AG04450 (cell line): ENCODE measurements at regions not wholly inside any gene's neighbourhood (a gene's known extent, or its start where the extent isn't known, plus 50 kb on each side); places are given as distances from the start of the nearest gene placed in this dataset.
A peak's percentile ranks its signal among the peaks of the same experiment; 100 is the strongest.

Experiments
- CTCF ChIA-PET: fragments of 300-600, 350-600 bp; formaldehyde crosslinking; extraction: SDS; loops from one replicate; lab custom pipeline; 2022; ENCODE audit warnings: antibody characterized with exemption, inconsistent platforms; lab: Charles Lee
- POLR2A ChIA-PET: fragments of 350-600 bp; formaldehyde crosslinking; extraction: SDS; loops from one replicate; lab custom pipeline; 2021; ENCODE audit warnings: antibody characterized with exemption, inconsistent platforms; lab: Yijun Ruan, JAX
- DNase-seq: peaks from one replicate; pipeline ENCODE4 v3.0.0-alpha.2; 2011; ENCODE audit warnings: low read depth, low spot score
- H3K27ac ChIP-seq: one replicate; pipeline ENCODE4 v1.5.1; 2012; ENCODE audit warnings: low read depth, low read length, control low read depth
- H3K27me3 ChIP-seq: one replicate; pipeline ENCODE4 v1.6.0; 2012; ENCODE audit warnings: low read length; ENCODE audit not compliant: control insufficient read depth, insufficient read depth
- H3K4me3 ChIP-seq: 2 replicates; pipeline ENCODE4 v1.5.1; 2011; ENCODE audit warnings: mild to moderate bottlenecking, low read depth, low read length, control low read depth
- H3K9me3 ChIP-seq: 2 replicates; pipeline ENCODE4 v1.5.1; 2012; ENCODE audit warnings: low read length; ENCODE audit not compliant: control insufficient read depth, insufficient read depth
- TF ChIP-seq, protein P1 (sequence below): IDR thresholded peaks from 2 replicates; pipeline ENCODE4 v1.5.1; 2011; ENCODE audit warnings: low read depth, low read length, control low read depth, inconsistent platforms

DNA sequence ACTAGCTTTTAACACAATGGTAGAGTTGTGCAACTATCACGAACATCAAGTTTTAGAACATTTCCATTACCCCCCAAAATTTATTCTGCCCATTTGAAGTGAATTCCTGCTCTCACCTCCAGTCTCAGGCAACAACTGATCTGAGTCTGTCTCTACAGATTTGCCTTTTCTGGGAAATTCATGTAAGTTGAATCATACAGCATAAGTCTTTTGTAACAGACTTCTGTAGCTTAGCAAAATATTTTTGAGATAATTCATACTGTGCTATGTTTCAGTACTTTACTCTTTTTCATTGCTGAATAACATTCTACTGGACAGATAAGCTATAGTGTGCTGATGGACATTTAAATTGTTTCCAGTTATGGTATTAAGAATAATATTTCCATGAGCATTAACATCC, 447.3 kb upstream of the GJE1 start:
- POLR2A ChIA-PET, result no interaction called here
- Histone ChIP-seq H3K9me3 (no peaks in the 10 kb centered on the region), H3K27ac (no peak overlapping the region), H3K27me3 (no peaks in the 10 kb centered on the region), H3K4me3 (no peak overlapping the region)
- TF ChIP-seq, protein P1, sequence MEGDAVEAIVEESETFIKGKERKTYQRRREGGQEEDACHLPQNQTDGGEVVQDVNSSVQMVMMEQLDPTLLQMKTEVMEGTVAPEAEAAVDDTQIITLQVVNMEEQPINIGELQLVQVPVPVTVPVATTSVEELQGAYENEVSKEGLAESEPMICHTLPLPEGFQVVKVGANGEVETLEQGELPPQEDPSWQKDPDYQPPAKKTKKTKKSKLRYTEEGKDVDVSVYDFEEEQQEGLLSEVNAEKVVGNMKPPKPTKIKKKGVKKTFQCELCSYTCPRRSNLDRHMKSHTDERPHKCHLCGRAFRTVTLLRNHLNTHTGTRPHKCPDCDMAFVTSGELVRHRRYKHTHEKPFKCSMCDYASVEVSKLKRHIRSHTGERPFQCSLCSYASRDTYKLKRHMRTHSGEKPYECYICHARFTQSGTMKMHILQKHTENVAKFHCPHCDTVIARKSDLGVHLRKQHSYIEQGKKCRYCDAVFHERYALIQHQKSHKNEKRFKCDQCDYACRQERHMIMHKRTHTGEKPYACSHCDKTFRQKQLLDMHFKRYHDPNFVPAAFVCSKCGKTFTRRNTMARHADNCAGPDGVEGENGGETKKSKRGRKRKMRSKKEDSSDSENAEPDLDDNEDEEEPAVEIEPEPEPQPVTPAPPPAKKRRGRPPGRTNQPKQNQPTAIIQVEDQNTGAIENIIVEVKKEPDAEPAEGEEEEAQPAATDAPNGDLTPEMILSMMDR, result no peak
- no peak for DNase-seq
- CTCF ChIA-PET, result interaction anchor here (1.0 to 1.1 kb wide), 2 partner anchors 9 to 304 kb away, joined by 3 to 5 read pairs; no protein-coding TSS in a partner anchor

DNA sequence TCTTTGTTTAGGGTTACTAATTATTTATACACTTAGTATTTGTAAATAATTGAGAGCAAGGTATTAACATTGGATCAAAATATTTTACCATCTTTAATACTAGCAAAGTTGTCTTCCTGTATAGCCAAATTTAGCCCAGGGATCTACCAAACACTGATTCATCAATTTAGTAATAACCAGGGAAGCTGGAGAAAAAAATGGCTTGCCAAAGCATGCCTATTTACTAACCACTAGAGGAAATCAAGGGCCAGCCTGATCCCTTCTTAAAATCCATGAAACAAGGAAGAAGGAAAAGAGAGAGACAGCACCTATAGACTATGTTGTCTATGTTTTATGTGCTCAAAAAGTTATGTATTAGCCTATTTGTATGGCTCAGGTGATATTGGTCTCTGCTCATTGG, 450.3 kb upstream of the GJE1 start:
- H3K27me3 ChIP-seq, result no peaks in the 10 kb centered on the region
- DNase-seq, result no peak
- no peaks in the 10 kb centered on the region for H3K9me3 ChIP-seq
- no peak overlapping the region for H3K27ac ChIP-seq
- POLR2A ChIA-PET, result no interaction called here
- H3K4me3 ChIP-seq, result no peak overlapping the region
- TF ChIP-seq, protein P1, result no peak
- CTCF ChIA-PET, result no interaction called here

DNA sequence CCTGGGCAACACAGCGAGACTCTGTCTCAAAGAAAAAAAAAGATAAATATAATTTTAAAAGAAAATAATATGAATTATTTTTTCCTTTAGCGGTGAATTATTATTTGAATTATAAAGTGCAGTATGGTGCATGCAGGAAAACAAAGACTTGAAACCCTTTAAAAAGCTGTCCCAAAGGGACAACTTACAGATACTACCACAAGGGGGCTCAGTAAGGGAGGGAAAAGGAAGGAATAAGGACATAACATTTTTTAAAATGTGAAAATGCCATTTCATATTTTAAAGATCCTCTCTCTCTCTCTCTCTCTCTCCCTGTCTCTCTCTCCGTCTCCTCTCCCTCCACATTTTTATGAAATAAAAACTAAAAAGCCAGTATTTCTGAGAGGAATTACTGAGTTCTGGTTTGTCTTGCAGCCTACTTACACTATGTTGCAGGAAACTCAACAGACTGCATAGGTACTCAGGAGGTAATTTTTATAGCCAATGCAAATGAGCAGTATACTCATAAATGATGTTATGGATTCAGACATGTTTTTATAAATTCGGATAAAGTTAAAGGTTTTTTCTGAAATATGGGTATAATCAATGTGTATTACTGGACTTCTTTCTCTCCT, 455.0 kb upstream of the GJE1 start:
- no peak for DNase-seq
- ChIA-PET CTCF (interaction anchor here (1.0 to 3.4 kb wide), 4 partner anchors 12 to 478 kb away, joined by 3 to 27 read pairs (median 6); no protein-coding TSS in a partner anchor), POLR2A (no interaction called here)
- Histone ChIP-seq H3K27me3 (no peaks in the 10 kb centered on the region), H3K4me3 (no peak overlapping the region), H3K27ac (no peak overlapping the region), H3K9me3 (no peaks in the 10 kb centered on the region)
- TF ChIP-seq, protein P1, result peak; percentile 83

DNA sequence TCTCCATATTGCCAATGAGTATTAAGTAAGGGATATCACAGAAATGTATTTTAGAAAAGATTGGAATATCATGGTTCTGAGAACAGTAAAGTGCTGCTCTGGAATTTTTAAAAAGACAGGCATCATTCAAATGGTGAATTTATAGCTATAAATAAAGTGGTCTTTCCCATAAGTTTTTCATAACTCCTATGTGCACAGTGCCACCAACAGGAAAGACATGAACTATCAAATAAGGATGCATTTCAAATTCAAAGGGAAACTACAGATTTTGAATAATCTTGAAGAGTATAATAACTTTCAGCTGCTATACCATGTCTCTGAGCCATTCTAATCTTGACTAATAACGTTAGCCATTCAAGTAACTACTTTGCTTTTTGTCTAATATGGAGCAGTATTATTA, 456.8 kb upstream of the GJE1 start:
- no peak for DNase-seq
- TF ChIP-seq, protein P1, result peak; percentile 46
- CTCF ChIA-PET, result interaction anchor here (0.6 to 3.4 kb wide), 8 partner anchors 8 to 1046 kb away, joined by 3 to 27 read pairs (median 4); no protein-coding TSS in a partner anchor
- Histone ChIP-seq H3K4me3 (no peak overlapping the region), H3K27ac (no peak overlapping the region), H3K9me3 (no peaks in the 10 kb centered on the region), H3K27me3 (no peaks in the 10 kb centered on the region)
- POLR2A ChIA-PET, result no interaction called here

DNA sequence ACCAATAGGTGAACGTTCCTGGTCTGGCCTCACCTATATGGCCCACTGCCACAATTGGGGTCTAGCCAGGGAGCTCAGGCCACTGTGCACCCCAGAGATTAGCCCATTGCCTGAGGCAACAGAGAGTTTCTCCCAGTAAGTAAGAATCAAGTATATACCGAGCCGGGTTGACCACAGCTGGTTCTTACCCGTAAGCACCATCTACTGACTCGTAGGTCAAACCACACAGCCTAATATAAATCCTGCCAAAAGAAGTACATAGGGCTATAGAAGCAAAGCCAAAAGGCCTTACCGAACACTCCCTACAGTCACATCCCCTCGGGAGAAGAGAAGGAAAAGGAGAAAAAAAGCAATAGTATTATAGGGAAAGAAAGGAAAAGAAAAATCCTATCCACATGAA, 463.6 kb upstream of the GJE1 start:
- DNase-seq, result no peak
- Histone ChIP-seq H3K27me3 (no peaks in the 10 kb centered on the region), H3K9me3 (no peaks in the 10 kb centered on the region), H3K27ac (no peak overlapping the region), H3K4me3 (no peak overlapping the region)
- TF ChIP-seq, protein P1, result no peak
- ChIA-PET POLR2A (no interaction called here), CTCF (no interaction called here)
